A549 (cell line): ENCODE measurements at regions not wholly inside any gene's neighbourhood (a gene's known extent, or its start where the extent isn't known, plus 50 kb on each side); places are given as distances from the start of the nearest gene placed in this dataset.

Experiments used
- CHD4 ChIP-seq: fragments of 200-600 bp; sonication (generic); IDR thresholded peaks from 2 replicates; pipeline ENCODE4 v1.6.1; 2016; ENCODE audit warnings: antibody characterized with exemption, mild to moderate bottlenecking, borderline replicate concordance
- JUNB ChIP-seq: fragments of >200 bp; sonication (Bioruptor Twin); formaldehyde crosslinking; IDR thresholded peaks from 2 replicates; pipeline ENCODE4 v1.6.1; 2016
- KDM5A ChIP-seq: fragments of 200-600 bp; sonication (generic); IDR thresholded peaks from 2 replicates; pipeline ENCODE4 v1.6.1; 2016; ENCODE audit warnings: antibody characterized with exemption, mild to moderate bottlenecking
- MAFK ChIP-seq: fragments of 450-650 bp; IDR thresholded peaks from 2 replicates; pipeline ENCODE4 v1.6.1; 2014; ENCODE audit not compliant: partially characterized antibody
- MYC ChIP-seq: IDR thresholded peaks from 2 replicates; pipeline ENCODE4 v1.6.1; 2012; ENCODE audit warnings: mild to moderate bottlenecking, inconsistent platforms, low read length, improper control_type of control experiment, borderline replicate concordance
- NFE2L2 ChIP-seq: fragments of 150-350 bp; conservative IDR thresholded peaks from 2 replicates; pipeline ENCODE4 v1.6.1; 2014; ENCODE audit warnings: low read length
- PHF8 ChIP-seq: fragments of 200-600 bp; sonication (generic); IDR thresholded peaks from 2 replicates; pipeline ENCODE4 v1.6.1; 2016; ENCODE audit warnings: low read depth, mild to moderate bottlenecking, antibody characterized with exemption, moderate library complexity, borderline replicate concordance
- POLR2A ChIP-seq: IDR thresholded peaks from 2 replicates; pipeline ENCODE4 v1.6.1; 2012; ENCODE audit warnings: mild to moderate bottlenecking, low read length
- RAD21 ChIP-seq, 2 experiments: fragments of >200 bp in 1 of 2; sonication (Bioruptor Twin) in 1 of 2; formaldehyde crosslinking in 1 of 2; IDR thresholded peaks in 1 of 2; conservative IDR thresholded peaks in 1 of 2; 2 replicates in 1 of 2; 3 replicates in 1 of 2; pipeline ENCODE4 v1.6.1; 2012 to 2018; ENCODE audit warnings: inconsistent platforms in 1 of 2
- ZFP36 ChIP-seq: fragments of 450-650 bp; IDR thresholded peaks from 2 replicates; pipeline ENCODE4 v1.6.1; 2014; ENCODE audit warnings: borderline replicate concordance; ENCODE audit not compliant: partially characterized antibody
- TF ChIP-seq, protein P1 (sequence below): fragments of >200 bp; sonication (Bioruptor Twin); formaldehyde crosslinking; IDR thresholded peaks from 3 replicates; pipeline ENCODE4 v1.5.1; 2016
- TF ChIP-seq, protein P2 (sequence below): fragments of 450-650 bp; IDR thresholded peaks from 2 replicates; pipeline ENCODE4 v1.6.1; 2014; ENCODE audit warnings: antibody characterized with exemption

DNA sequence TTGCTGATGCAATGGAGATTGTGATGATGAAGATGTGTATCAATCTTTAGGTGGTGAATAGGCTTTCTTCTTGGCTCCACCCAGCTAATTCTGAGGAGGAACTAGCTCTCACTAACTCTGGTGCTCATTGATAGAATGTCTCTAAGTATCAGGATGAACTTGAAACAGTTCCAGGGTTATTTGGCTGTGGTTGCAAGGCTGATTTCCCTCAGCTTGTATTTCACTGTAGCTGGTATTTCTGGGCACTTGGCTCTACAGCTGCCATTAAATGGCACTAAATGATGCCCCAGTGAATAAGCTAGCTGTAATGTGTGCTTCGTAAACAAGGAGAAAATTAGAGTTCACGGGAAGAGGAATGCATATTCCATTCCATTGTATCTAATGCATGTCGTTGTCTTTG is 241.2 kb downstream of the RPIA start:
- TF ChIP-seq, protein P1, sequence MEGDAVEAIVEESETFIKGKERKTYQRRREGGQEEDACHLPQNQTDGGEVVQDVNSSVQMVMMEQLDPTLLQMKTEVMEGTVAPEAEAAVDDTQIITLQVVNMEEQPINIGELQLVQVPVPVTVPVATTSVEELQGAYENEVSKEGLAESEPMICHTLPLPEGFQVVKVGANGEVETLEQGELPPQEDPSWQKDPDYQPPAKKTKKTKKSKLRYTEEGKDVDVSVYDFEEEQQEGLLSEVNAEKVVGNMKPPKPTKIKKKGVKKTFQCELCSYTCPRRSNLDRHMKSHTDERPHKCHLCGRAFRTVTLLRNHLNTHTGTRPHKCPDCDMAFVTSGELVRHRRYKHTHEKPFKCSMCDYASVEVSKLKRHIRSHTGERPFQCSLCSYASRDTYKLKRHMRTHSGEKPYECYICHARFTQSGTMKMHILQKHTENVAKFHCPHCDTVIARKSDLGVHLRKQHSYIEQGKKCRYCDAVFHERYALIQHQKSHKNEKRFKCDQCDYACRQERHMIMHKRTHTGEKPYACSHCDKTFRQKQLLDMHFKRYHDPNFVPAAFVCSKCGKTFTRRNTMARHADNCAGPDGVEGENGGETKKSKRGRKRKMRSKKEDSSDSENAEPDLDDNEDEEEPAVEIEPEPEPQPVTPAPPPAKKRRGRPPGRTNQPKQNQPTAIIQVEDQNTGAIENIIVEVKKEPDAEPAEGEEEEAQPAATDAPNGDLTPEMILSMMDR = no peak
- TF ChIP-seq PHF8 (no peak), ZFP36 (no peak), POLR2A (no peak), RAD21 (conservative IDR thresholded peaks at IDR 0.05 in 1 of 2, IDR thresholded peaks at IDR 0.05 in 1 of 2) (no peak), CHD4 (no peak), MAFK (no peak), NFE2L2 (no peak), JUNB (no peak), MYC (no peak), KDM5A (no peak)
- TF ChIP-seq, protein P2, sequence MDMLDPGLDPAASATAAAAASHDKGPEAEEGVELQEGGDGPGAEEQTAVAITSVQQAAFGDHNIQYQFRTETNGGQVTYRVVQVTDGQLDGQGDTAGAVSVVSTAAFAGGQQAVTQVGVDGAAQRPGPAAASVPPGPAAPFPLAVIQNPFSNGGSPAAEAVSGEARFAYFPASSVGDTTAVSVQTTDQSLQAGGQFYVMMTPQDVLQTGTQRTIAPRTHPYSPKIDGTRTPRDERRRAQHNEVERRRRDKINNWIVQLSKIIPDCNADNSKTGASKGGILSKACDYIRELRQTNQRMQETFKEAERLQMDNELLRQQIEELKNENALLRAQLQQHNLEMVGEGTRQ = no peak
